ENCODE measurements at regions not wholly inside any gene's neighbourhood (a gene's known extent, or its start where the extent isn't known, plus 50 kb on each side); places are given as distances from the start of the nearest gene placed in this dataset.
"Not testable (repeated sequence)": the region's sequence is repeated elsewhere in the genome, so short reads cannot be mapped to it uniquely, and the experiment has no call there.

DNA sequence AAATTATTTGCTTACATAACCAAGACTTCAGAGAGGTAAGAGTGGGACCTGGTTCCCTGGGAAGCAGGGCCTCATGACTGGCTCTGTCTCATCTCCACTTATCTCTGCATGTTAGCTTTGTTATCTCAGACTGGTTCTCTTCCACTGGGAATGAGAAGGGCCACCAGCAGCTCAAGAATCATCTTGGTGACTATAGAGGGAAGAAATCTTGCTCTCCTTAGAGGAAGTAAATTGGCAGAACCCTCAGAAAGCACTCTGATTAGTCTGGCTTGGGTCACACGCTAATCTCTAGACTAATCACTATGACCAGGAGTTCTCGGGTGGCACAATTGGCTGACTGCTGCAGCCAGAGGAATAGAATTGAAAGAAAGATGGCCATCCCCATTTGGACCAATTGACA lies 110.8 kb upstream of the KRAS start:
- Histone ChIP-seq H3K4me1 (ENCODE audit: low read depth) (no peaks in the 10 kb centered on the region), H3K4me3 (no peak overlapping the region), H3K36me3 (ENCODE audit: low read depth) (no peaks in the 10 kb centered on the region), H3K9me3 (no peaks in the 10 kb centered on the region)
- intact Hi-C loops (cut with DNase I, micrococcal nuclease) = no loop called here
- TF ChIP-seq, protein P1, sequence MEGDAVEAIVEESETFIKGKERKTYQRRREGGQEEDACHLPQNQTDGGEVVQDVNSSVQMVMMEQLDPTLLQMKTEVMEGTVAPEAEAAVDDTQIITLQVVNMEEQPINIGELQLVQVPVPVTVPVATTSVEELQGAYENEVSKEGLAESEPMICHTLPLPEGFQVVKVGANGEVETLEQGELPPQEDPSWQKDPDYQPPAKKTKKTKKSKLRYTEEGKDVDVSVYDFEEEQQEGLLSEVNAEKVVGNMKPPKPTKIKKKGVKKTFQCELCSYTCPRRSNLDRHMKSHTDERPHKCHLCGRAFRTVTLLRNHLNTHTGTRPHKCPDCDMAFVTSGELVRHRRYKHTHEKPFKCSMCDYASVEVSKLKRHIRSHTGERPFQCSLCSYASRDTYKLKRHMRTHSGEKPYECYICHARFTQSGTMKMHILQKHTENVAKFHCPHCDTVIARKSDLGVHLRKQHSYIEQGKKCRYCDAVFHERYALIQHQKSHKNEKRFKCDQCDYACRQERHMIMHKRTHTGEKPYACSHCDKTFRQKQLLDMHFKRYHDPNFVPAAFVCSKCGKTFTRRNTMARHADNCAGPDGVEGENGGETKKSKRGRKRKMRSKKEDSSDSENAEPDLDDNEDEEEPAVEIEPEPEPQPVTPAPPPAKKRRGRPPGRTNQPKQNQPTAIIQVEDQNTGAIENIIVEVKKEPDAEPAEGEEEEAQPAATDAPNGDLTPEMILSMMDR (IDR thresholded peaks at IDR 0.05) = no peak
- no peak for DNase-seq
- no peak for ATAC-seq

DNA sequence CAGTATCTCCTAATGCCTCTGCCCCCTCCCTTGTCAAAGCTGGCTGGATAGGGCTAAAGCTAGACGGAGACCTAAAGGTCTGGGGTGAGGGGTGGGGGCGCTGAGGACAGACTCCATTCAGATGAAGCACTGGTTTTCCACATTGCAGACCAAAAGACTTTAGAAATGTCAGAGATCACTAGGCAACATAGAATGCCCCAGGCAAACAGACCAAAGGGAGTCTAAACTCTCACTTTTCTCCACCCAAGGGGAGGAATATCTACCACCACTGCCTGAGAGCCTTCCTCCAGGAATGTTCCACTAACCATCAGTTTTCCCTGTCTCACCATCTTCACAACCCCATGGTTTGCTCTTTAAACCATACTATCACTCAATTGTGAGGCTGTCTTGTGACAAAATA lies 106.9 kb upstream of the KRAS start:
- DNase-seq (no peak), ATAC-seq (no peak)
- intact Hi-C loops (cut with DNase I, micrococcal nuclease) = no loop called here
- Histone ChIP-seq H3K4me3 (no peak overlapping the region), H3K4me1 (ENCODE audit: low read depth) (no peaks in the 10 kb centered on the region), H3K9me3 (no peaks in the 10 kb centered on the region), H3K36me3 (ENCODE audit: low read depth) (no peaks in the 10 kb centered on the region)
- TF ChIP-seq, protein P1 (IDR thresholded peaks at IDR 0.05) = no peak

DNA sequence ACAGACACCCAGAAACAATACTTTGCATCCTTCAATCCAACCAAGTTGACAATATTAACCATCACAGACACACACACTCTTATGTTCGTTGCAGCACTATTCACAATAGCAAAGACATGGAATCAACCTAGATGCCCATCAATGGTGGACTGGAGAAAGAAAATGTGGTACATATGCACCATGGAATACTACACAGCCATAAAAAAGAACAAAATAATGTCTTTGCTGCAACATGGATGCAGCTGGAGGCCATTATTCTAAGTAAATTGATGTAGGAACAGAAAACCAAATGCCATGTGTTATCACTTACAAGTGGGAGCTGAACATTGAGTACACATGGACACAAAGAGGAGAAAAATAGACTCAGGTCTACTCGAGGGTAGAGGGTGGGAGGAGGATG lies 102.2 kb upstream of the KRAS start:
- DNase-seq; ATAC-seq; H3K4me3 ChIP-seq; H3K4me1 ChIP-seq (ENCODE audit: low read depth); H3K9me3 ChIP-seq; H3K36me3 ChIP-seq (ENCODE audit: low read depth); intact Hi-C loops (cut with DNase I, micrococcal nuclease): not testable (repeated sequence)

DNA sequence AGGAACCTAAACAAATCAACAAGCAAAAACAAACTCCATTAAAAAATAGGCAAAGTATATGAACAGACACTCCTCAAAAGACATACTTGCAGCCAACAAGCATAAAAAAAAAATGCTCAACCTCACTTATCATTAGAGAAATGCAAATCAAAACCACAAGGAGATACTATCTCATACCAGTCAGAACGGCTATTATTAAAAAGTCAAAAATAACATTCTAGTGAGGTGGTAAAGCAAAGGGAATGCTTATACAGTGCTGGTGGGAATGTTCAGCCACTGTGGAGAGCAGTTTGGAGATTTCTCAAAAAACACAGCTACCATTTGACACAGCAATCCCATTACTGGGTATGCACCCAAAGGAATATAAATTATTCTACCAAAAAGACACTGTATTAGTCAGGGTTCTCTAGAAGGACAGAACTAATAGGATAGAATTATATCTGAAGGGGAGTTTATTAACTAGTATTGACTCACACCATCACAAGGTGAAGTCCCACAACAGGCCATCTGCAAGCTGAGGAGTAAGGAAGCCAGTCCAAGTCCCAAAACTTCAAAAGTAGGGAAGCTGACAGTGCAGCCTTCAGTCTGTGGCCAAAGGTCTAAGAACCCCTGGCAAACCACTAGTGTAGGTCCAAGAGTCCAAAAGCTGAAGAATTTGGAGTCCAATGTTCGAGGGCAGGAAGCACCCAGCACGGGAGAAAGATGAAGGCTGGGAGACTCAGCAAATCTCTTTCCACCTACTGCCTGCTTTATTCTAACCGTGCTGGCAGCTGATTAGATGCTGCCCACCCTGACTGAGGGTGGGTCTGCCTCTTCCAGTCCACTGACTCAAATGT lies 101.6 kb upstream of the KRAS start:
- TF ChIP-seq, protein P1 (IDR thresholded peaks at IDR 0.05) = no peak
- H3K9me3 ChIP-seq = no peaks in the 10 kb centered on the region
- H3K36me3 ChIP-seq (ENCODE audit: low read depth) = no peaks in the 10 kb centered on the region
- ATAC-seq = no peak
- H3K4me3 ChIP-seq = no peak overlapping the region
- intact Hi-C loops (cut with DNase I, micrococcal nuclease) = no loop called here
- no peaks in the 10 kb centered on the region for H3K4me1 ChIP-seq (ENCODE audit: low read depth)
- no peak for DNase-seq

DNA sequence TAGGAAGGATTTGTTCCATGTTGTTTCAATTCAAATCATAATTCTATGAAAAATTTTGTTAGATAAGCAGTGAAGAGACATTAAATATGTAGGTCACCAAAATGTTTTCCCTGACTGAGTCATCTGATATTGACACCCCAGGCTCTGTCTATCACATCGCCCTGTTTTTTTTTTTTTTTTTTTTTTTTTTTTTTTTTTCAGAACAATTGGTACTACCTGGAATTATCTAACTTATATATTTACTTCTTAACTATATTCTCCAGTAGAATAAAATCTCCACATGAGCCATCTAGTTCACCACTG lies 97.8 kb upstream of the KRAS start:
- intact Hi-C loops (cut with DNase I, micrococcal nuclease) = no loop called here

More for the DNA sequence above, 97.8 kb upstream of the KRAS start:
- Histone ChIP-seq H3K9me3 (no peaks in the 10 kb centered on the region), H3K4me3 (no peak overlapping the region), H3K36me3 (ENCODE audit: low read depth) (no peaks in the 10 kb centered on the region), H3K4me1 (ENCODE audit: low read depth) (no peaks in the 10 kb centered on the region)
- no peak for ATAC-seq
- TF ChIP-seq, protein P1 (IDR thresholded peaks at IDR 0.05) = no peak
- no peak for DNase-seq
